Gastroesophageal sphincter (tissue), 3 donors: ENCODE measurements at regions not wholly inside any gene's neighbourhood (a gene's known extent, or its start where the extent isn't known, plus 50 kb on each side); places are given as distances from the start of the nearest gene placed in this dataset.

ENCODE experiments used
- EP300 ChIP-seq: sonication (generic); formaldehyde crosslinking; IDR thresholded peaks from one replicate; pipeline ENCODE4 v1.6.1; 2017; ENCODE audit warnings: antibody characterized with exemption, mild to moderate bottlenecking
- POLR2A ChIP-seq, 2 donors: fragments of 450-650 bp; IDR thresholded peaks; one replicate each; pipeline ENCODE4 v1.6.1; 2017; ENCODE audit warnings: antibody characterized with exemption in 2 of 2, mild to moderate bottlenecking in 2 of 2, moderate library complexity in 1 of 2
- TF ChIP-seq, protein P1 (sequence below), 4 experiments: fragments of 200-600 bp in 2 of 4; fragments of 450-650 bp in 2 of 4; sonication (generic) in 1 of 4; IDR thresholded peaks; one replicate each; pipeline ENCODE4 v1.5.1; 2017 to 2019; ENCODE audit warnings: antibody characterized with exemption in 4 of 4, mild to moderate bottlenecking in 2 of 4, moderate library complexity in 2 of 4

DNA sequence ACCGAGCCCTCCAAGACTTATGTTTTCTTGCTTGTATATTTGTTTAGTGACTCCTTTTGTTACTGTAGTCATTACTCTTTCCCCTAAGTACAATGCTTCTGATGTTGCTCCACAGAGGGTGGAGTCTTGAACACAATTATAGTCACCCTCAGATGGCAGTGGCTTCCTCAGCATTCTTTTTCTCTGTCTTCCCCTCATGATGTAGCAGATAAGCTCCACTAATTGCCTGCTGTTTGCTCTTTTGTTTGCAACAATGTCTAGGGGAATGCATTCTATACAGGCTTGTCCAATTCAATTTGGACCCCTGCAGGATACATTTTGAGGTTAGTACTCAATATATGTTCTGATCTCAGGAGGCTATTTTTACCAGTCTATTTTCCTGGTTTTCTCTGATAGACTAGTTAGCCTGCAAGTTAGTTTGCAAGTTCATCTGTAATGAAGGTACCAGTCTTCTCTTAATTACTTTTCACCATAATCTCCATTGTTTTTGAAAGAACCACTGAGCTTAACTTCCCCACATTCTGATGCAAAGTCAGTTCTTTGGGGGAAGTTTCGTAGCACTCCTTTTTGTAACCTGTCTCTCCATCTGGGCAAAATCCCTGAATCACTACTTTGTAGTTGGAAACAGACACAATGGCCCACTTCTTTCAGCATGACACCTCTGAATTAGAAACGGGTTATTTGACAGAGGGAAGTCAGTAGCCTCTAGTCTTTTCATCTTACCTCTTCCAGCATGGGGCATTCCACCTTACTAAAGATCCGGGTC lies 1509.2 kb downstream of the CDH11 start:
- TF ChIP-seq EP300 (no peak), POLR2A (IDR thresholded peaks at IDR 0.05) (no peak)
- TF ChIP-seq, protein P1, sequence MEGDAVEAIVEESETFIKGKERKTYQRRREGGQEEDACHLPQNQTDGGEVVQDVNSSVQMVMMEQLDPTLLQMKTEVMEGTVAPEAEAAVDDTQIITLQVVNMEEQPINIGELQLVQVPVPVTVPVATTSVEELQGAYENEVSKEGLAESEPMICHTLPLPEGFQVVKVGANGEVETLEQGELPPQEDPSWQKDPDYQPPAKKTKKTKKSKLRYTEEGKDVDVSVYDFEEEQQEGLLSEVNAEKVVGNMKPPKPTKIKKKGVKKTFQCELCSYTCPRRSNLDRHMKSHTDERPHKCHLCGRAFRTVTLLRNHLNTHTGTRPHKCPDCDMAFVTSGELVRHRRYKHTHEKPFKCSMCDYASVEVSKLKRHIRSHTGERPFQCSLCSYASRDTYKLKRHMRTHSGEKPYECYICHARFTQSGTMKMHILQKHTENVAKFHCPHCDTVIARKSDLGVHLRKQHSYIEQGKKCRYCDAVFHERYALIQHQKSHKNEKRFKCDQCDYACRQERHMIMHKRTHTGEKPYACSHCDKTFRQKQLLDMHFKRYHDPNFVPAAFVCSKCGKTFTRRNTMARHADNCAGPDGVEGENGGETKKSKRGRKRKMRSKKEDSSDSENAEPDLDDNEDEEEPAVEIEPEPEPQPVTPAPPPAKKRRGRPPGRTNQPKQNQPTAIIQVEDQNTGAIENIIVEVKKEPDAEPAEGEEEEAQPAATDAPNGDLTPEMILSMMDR (IDR thresholded peaks at IDR 0.05) = no peak
